Daoy (cell line): ENCODE measurements at regions not wholly inside any gene's neighbourhood (a gene's known extent, or its start where the extent isn't known, plus 50 kb on each side); places are given as distances from the start of the nearest gene placed in this dataset.

Source experiments
- DNase-seq: peaks from one replicate; pipeline ENCODE4 v3.0.0-alpha.2; 2015; ENCODE audit warnings: low read depth

DNA sequence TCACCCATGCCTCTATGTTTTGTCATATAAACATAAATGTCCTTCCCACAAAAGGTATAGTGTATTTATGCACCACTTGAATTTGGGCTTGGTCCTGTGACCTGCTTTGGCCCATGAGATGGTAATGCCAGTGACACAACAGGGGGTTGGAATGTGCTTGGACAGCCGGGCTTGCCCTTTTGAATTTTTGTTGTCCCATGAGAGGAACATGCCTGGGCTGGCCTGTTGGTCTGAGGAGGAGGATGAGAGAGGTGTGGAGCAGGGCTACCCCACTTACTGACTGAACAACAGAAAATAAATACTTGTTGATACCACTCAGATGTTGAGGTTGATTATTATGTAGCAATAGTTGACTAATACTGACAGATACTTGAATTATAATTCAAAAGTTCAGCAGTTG is 63.2 kb upstream of the TCF4 start:
- DNase-seq: no peak

- DNase-seq: no peak
Measured at GRCh38 chr18:55650363-55650870, 62.4 kb upstream of the TCF4 start.

DNA sequence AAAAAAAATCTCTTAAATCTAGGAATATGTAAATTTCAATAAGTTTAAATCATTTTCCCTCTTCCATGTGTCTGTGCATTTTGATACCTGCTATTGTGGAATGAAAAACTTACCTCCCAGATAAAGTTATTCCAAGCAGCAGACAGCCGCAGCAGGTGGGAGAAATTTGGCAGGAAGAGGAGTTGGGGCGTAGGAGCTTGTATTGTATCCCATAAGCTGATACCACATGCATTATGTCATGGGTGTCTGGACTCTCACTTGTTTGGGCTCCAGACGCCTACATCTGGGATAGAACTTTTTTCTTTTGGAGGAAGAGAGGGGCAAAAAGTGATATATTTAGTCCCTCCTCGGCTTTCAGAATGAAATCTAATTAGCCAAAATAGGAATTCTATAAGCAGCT is 59.3 kb upstream of the TCF4 start:
- no peak for DNase-seq

DNA sequence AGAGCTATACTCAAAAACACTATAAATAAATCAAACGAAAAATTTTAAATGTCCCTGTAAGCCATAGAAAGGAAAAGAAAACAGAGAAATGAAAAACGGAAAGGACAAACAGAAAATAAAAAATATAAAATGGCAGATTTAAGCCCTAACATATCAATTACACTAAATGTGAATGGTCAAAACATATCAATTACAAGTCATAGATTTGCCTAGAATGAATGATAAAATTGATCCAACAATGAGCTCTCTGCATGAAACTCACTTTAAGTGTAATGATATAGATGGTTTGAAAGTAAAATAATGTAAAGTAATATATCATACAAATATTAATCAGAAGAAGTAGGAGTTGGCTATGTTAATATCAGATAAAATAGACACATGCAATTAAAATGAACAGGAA is 54.2 kb upstream of the TCF4 start:
- DNase-seq: no peak

- DNase-seq: no peak
Measured at GRCh38 chr18:55641486-55641885, 53.5 kb upstream of the TCF4 start.
